GM19397 (cell line): ENCODE measurements at regions not wholly inside any gene's neighbourhood (a gene's known extent, or its start where the extent isn't known, plus 50 kb on each side); places are given as distances from the start of the nearest gene placed in this dataset.

Experiments
- ATAC-seq: cut with Tn5 transposase; IDR thresholded peaks from one replicate; pipeline ENCODE4 v1.9.1; 2021; ENCODE audit warnings: mild to moderate bottlenecking, moderate library complexity; ENCODE audit not compliant: unreplicated experiment

DNA sequence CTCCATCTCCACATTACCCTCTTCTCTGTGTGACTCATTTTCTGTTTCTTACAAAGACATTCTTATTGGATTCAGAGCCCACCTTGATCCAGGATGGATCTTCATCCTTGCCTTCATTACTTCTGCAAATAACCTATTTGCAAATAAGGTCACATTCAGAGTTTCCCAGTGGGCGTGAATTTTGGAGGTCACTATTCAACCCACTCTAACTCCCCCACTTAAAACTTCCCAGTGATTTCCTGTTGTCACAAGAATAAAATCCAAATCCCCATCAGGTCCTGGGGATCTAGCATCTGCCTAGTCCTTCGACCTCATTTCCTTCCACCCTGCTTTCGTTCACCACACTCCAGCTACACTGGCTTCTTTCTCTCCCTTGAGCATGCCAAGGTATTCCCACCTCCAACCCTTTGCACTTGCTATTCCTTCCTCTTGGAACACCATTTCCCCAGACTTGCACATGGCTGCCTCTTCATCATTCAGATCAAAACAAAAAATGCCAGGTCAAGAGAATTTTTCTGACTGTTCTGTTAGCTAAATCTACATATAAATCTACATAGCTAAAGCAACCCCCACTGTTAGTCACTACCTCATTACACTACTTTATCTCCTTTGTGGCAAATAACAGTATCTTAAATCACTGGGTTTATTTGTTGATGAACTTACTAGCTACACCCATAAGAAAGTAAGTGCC, 187.2 kb downstream of the TOMM20 start:
- no peak for ATAC-seq

DNA sequence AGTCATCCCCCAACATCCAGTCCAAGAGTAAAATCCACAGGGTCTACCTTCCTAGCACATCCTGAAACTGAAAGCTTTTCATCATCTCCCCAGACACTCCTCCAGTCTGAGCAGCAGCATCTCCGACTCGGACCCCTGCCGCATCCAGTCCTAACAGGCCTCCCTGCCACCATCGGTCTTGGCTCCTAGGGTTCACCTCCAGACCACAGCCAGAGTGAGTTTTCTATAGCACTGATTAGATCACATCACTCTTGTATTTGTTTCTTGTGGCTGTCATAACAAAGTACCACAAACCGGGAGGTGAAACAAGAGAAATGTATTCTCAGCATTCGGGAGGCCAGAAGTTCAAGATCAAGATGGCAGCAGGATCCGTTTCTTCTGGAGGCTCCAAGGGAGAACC, 187.8 kb downstream of the TOMM20 start:
- ATAC-seq: no peak

DNA sequence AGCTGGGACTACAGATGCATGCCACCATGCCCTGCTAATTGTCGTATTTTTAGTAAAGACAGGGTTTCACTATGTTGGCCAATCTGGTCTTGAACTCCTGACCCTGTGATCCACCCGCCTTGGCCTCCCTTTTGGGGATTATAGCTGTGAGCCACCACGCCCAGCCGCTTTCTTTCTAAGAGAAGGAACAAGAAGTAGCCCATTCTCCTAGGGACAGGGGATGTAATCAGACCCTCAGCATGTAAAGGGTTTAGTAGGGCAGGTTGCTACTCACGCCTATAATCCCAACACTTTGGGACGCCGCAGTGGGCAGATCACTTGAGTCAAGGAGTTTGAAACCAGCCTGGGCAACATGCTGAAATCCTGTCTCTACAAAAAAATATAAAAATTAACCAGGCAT, 189.7 kb downstream of the TOMM20 start:
- no peak for ATAC-seq

DNA sequence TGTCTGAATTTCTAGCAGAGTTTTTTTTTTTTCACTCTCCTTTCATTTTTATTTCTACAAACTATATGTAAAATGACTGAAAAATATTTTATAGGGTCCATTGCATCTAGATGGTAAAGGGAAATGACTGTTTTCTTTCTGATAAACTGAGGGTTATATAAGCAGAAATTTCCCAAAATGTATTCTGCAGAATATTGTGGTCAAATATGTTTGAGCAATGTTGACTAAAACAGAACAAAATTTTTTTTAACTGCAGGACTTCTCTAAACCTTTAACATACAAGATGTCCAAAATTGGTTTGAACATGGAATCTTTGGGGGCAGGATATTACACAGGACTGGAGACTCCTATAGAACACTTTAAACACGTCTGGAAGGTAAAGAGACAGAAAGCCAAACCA, 190.5 kb downstream of the TOMM20 start:
- no peak for ATAC-seq

DNA sequence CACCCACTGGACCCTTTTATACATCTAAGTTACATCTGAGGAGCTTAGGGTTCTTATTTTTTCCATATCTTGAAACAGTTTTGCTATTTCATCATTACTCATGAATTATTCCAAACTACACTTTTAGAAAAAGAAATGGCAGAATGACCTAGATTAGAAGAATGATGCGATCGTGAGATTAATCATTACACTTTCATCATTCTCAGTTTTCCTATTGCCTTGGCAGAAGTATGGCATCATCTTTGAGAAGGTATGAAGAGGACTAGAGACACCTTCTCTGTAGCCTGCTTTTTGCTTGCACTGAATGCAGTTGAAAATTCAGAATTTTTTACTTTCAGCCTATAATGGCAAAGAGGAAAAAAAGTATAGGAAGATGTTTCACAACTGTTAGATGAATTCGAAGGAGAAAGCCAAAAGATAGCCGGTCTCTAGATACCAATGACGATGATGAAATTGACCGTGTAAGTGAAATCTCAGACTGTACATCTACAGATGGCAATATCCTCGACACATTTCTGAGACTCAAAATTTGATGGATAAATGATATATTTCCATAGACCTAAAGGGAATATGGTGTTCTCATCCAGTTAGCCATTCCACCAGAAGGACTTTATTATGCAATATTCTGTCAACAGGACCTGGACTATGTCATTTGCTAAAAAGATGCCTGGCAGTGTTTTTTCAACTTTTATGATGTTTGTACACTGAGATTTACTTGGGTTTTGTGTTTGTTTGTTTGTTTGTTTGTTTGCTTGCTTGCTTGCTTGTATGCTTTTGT, 191.8 kb downstream of the TOMM20 start:
- ATAC-seq: no peak

DNA sequence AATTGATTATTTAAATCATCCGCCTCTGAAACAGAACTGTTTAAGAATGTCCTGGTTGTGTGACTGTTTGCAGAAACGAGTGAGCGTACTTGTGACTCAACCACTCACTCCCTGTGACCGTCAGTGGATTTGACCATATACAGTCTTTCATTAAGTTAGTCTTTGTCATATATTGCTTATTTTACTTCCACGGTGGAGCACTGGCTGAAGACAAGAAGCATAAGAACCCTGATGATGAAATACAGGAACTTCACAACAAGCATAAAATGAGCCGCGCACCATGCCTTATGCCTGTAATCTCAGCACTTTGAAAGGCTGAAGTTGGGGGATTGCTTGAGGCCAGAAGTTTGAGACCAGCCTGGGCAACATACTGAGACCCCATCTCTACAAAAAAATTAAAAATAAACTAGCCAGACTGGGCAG, 194.0 kb downstream of the TOMM20 start:
- no peak for ATAC-seq

DNA sequence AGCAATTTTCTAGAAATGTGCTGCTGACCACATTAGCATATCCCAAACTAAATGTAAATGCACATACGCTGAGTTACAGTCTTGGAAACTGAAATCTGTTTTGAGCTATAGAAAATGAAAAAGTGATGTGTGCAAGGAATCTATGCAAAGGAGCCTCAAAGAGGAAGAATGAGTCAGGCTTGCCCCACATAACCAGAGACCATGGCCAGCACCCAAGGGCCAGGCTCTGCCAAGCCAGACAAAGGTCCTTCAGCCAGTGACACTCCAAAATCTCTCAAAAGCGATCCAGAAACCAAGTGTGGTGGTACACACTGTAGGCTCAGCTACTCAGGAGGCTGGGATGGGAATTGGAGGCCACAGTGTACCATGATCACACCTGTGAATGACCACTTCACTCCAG, 195.2 kb downstream of the TOMM20 start:
- peak; percentile 82 for ATAC-seq

DNA sequence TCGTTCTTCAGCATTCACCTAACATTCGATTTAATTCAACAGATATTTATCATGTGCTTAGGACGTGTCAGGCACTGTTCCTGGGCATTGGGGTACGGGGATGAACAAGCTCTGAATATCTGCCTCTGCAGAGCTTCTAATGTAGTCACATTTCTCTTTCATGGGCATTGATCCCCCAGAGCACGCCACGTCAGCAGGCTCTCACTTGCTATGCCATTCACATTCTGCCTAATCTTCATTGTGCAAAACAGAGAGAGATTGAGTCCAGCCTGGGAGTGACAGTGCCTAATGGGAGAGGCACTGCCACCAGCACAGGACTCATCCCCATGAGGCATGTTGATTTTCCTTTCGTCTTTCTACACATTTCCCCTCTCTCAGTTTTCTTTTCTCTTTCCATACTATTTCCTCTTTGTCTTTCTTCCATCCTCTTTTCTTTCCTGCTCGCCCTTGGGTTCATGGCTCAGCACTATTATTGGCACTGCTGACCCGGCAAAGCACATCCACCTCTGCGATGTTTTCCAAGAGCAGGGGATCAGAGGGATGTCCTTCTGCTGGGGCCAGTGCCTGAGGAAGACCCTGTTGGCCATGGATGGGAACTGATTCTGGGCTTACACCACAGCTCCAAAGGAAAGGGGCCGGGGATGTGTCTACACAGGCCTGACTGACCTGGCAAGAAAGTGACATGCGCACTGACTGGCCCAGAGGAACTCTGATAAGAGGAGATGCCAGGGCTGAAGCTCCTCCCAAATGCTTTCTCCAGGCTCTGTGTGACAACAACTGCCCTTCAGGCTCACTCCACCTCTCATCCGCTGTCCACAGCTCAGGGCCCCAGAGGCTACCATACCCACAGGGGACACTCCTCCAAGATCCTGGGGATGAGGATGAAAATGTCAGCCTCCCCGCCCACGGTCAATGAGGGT, 195.9 kb downstream of the TOMM20 start:
- peak; percentile 15 for ATAC-seq

DNA sequence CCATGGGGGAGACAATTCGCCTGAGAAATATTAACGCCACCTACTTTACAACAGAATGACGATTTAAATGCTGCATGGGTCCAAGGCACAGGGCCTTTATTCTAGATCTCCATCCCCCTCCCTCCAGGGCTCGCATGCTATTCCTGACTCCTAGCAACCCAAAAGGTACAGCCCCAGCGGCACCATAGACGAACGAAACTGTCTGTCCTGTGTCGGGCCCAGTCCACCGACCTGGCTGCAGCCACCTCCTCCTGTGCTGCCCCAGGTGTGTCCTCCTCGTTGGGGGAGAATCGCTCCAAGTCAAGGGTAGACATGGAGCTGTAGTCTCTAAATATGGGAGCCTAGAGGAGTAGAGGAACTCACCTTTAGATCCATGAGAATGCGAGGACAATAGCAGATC, 196.5 kb downstream of the TOMM20 start:
- ATAC-seq: no peak

DNA sequence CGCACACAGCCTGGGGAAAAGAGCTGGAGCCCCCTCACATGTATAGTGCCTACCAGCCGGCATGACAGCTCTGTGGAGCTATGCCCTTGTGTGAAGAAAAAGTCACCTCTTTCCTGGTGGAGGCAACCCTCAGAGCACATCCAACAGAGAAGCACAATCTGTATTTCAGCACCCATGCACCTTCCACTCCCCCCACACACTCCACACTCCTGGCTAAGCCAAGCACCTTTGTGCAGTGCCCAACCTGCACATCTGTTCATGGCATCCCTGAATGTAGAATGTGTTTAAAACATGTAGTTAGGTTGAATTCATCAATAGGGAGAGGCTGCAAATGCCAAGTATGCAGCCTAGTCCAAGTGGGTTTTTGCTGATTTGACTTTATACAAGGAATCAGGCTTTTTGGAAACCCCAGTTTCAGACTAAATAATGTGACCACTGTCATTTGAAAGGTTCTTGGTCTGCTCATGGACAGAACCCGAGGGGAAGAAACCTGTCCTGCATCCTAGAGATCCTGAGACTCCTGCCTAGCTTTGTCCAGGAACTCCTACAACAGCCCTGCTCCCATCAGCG, 197.1 kb downstream of the TOMM20 start:
- no peak for ATAC-seq

DNA sequence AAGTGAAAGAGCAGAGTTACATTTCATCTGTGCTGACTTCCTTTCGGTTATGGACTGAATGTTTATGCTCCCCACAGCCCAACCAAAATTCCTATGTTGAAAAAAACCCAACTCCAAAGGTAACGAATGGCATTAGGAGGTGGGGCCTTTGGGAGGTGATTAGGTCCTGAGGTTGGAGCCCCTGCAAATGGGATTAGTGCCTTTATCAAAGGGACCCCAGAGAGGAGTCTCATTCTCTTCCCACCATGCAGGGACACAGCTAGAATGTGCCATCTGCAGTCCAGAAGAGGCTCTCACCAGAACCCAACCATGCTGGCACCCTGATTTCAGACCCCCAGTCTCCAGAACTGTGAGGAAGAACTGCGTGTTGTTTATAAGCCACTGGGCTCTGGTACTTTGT, 199.3 kb downstream of the TOMM20 start:
- no peak for ATAC-seq

DNA sequence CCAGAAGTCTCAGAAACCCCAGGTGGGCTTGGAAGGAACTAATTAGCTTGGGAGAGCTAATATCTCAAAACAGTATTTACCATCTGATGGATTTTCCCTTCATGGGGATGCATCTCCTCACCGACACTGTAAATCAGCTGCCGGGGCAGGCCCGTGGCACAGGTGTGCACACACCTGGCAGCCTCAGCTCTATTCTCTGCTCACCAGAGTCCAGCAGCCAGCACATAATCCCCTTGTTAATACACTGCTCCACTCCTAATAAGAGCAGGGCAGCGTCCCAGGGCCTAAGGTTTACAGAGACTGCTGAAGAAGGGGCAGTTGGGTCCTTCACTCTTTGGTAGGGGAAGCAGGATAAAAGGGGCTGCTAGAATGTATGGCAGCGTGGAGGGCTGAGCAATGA, 200.0 kb downstream of the TOMM20 start:
- no peak for ATAC-seq

DNA sequence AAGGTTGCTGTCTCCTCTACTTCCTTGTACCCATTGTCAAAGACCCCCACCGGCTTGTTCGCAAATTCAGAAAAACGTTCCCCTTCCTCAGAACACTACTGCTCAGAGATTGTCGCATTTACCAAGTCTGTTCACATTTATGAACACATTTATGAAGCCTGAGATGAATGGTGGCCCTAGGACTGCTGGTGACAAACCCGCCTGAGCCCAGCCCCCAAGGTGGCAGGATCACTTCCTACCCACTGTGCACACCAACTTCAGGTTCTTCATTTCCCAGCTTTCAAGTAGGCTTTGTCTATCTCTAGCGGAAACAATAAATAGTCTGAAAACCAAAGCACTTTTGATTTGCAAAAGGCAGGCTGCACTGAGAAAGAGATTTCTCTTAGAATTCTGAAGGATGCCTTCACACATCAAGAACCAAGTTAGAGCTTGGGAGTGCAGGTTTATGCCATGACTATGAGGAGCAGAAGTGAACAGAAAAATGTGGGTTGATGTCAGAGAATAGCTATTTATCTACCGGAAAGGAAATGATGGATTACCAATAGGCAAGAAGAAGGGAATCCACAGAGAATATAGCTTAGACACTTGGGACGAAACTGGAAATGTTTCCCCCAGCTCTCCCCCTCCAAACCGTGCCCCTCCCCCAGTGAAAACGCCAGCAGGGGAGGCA, 200.5 kb downstream of the TOMM20 start:
- ATAC-seq: no peak

DNA sequence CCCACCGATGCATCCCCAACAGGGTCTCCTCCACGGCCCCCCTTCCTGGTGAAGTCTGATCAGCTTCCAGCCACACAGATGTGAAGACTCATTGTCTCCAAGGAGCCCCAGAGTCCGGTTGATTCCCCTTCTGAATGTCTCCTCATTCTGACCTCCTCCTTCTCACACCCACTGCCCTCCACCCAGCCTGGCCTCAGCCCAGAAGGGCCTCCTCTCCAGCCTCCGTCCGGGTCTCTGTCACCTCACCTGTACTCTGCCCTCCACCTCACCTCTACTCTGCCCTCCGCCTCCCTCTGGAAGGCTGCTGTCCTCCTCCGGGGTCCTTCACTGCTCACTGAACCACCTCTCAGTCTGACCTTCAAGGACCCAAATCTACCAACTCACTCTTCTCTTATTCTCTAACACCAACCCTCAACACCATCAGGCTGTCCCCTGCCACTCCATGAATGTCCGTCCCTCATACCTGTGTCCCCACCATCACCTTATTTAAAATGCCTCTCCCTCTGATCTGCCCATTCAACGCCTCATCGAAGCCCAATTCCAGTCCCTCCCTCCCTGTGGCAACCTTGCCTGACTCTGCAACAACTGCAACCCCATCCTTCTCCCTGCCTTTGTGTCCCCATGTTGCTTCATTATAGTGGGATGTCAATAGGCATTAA, 201.2 kb downstream of the TOMM20 start:
- ATAC-seq: no peak

DNA sequence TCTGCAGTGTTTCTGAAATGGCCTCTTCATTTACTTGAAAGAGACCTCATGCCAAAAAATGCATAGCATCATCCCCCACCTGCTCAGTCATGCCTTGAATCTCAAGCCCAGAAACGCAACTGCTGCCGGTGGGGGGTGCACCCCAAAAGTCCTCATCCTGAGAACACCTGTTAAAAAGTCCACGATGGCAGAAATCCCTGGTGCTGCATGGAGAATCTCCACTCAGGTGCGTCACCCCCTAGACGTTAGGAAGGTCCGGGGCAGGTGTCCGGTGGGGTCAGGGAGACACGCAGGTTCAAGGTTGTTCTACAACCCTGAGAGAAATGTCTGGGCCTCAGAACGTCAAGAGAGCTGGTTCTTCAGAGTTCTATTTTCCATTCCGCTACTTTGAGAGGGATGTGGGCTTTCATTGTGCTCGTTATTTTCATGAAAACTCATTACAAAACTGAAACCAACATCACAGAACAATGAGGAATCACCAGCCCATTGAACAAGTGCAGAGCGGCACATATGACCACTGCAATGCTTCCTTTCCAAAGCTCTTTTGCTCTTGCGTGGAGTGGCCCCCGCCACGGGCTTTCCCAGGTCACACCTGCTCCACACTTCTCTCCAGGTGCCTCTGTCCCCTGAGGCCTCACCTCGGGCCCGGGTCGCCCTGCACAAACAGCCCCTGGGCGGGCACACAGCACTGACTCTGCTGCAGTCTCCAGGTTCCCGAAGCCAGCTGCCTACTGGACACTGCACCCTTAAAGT, 201.9 kb downstream of the TOMM20 start:
- peak; percentile 76 for ATAC-seq

DNA sequence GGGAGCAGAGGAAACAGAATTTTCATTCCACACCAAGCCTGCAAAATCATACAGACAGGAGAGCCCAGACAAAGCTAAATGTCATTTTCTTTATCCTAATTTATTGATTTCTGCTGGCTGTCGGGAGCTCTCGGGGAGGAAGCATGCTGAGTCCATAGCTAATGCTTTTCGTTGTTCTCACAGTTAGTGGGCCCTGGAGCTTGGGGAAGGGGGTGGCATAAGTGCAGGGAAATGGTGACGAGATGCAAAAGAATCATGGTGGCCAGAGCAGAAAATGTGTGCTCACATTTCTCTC, 202.4 kb downstream of the TOMM20 start:
- ATAC-seq: no peak

DNA sequence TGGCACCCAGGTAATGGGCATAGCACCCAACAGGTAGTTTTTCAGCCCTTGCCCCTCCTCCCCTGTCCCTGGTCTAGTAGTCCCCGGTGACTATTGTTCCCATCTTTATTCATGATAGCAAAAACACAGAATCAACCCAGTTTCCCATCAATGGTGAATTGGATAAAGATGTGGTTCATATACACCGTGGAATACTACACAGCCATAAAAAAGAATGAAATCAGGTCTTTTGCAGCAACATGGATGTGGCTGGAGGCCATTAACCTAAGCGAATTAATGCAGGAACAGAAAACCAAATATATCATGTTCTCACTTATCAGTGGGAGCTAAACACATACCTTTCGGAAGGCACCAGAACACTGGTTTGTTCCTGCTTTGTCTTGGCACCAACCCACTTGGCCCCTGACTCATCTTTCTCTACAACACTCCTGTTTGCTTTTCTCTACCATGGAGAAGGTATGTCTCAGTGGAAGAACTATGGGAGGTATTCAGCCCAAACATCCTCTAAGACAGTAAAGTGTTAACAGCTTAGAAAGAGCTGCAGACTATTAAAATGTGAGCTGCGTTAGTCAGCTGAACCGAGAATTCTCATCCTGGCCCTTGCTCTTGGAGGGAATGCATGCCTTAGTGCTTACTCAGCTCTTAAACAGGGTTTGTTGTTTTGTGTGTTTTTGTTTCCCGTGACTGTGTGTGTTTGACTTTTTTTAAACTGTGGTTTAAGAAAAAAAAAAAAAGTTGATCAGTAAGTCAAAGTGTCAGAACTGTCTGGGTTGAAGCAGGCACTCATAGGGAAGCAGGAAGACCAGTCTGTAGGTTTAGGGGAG, 203.0 kb downstream of the TOMM20 start:
- ATAC-seq: no peak

DNA sequence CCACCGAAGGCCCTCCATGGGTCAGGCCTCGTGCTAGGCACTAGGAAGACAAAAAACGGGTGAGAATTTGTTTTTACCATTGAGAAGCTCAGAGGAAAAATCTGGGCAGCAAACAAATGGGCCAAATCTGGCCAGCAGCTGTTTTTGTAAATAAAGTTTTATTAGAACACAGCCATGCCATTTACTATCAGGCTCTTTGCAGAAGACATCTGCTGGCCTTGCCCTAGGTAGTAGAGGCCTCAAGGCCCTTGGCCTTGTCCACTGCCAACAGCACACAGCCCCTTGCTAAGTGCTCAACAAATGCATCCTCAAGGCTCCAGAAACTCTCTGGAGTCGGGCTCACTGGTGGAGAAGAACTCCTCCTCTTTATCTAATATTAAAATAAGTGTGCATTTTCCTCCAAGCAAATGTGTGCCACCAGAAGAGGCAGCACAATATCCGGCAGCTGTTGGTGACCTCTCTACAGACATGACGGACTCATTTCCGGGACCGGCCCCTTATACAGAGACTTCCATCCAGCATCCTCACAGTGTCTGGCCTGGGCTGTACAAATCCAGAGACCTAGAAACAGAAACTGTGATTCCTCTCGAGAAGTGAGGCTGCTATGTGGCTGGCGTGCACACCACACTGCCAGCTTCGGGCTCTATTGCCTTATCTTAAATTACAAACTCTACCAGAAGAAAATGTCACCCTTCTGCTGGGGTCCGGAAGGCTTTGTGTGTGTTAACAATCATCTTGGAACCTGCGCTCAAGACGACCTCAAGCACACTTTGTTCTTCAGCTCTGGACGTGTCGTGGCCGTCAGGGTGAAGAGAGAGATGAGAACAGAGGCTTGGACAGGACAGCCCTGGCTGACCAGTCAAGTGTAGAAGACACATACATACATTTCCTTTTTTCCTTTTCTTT, 203.9 kb downstream of the TOMM20 start:
- no peak for ATAC-seq
